Spleen (tissue), 7 donors: ENCODE measurements at regions not wholly inside any gene's neighbourhood (a gene's known extent, or its start where the extent isn't known, plus 50 kb on each side); places are given as distances from the start of the nearest gene placed in this dataset.

Experiments
- CTCF ChIP-seq, 11 experiments: fragments of 200-600 bp in 7 of 11; fragments of 450-650 bp in 4 of 11; sonication (generic) in 4 of 11; IDR thresholded peaks in 8 of 11; conservative IDR thresholded peaks in 3 of 11; 1 replicate in 7 of 11; 2 replicates in 4 of 11; pipeline versions ENCODE4 v1.4.0 to v1.8.0; 2016 to 2021; ENCODE audit warnings: antibody characterized with exemption in 11 of 11, inconsistent platforms in 4 of 11, mild to moderate bottlenecking in 1 of 11
- POLR2A ChIP-seq, 3 donors: fragments of 450-650 bp; IDR thresholded peaks; one replicate each; pipeline ENCODE4 v1.5.1; 2017; ENCODE audit warnings: antibody characterized with exemption in 3 of 3, mild to moderate bottlenecking in 1 of 3
- donor health status: DM: no; HTN: no; CAD: no; lungs with moderate emphysema.
- donor health status: DM: no; HTN: no; CAD: no.
- donor health status: DM: no; HTN: no; CAD: no.

GRCh38 chr9:79371301-79371700 lies 200.5 kb upstream of the TLE4 start:
- TF ChIP-seq POLR2A (IDR thresholded peaks at IDR 0.05), result no peak
- TF ChIP-seq CTCF (IDR thresholded peaks at IDR 0.05 in 8 of 11, conservative IDR thresholded peaks at IDR 0.05 in 3 of 11), result no peak
